PC-3 (cell line): ENCODE measurements at regions not wholly inside any gene's neighbourhood (a gene's known extent, or its start where the extent isn't known, plus 50 kb on each side); places are given as distances from the start of the nearest gene placed in this dataset.

Experiments
- ATAC-seq: fragments of 200-7000 bp; cut with Tn5 transposase; 2 replicates; pipeline ENCODE4 v1.9.1; 2020; ENCODE audit warnings: mild to moderate bottlenecking, moderate library complexity
- BruUV-seq: library from RNA; stranded (reverse); fragments of 400-500 nt; replicated peaks from 2 replicates; lab custom pipeline; 2021; lab: Mats Ljungman, UMichigan
- CTCF ChIA-PET: fragments of 300-600 bp; sonication (Branson Sonifier 250); formaldehyde crosslinking; loops from one replicate; lab custom pipeline; 2022; ENCODE audit warnings: antibody characterized with exemption; lab: Charles Lee
- POLR2A ChIA-PET: fragments of 300-600 bp; sonication (Branson Sonifier 250); formaldehyde crosslinking; loops from one replicate; lab custom pipeline; 2022; ENCODE audit warnings: antibody characterized with exemption; ENCODE audit not compliant: unreplicated experiment; lab: Charles Lee
- DNase-seq: peaks from one replicate; pipeline ENCODE4 v3.0.0-alpha.2; 2015
- H2AFZ ChIP-seq: fragments of 300-600 bp; sonication (generic); 2 replicates; pipeline ENCODE4 v1.6.0; 2016; ENCODE audit warnings: antibody characterized with exemption, low read length
- H3F3A ChIP-seq: fragments of 300-600 bp; sonication (generic); one replicate; pipeline ENCODE4 v1.6.0; 2017; ENCODE audit warnings: antibody characterized with exemption, low read length, control low read depth, mild to moderate bottlenecking; ENCODE audit not compliant: unreplicated experiment
- H3K27ac ChIP-seq: fragments of 300-600 bp; sonication (generic); 2 replicates; pipeline ENCODE4 v1.5.1; 2016; ENCODE audit warnings: mild to moderate bottlenecking, low read length
- H3K27me3 ChIP-seq: fragments of 300-600 bp; sonication (generic); 2 replicates; pipeline ENCODE4 v1.6.1; 2016; ENCODE audit warnings: low read length, mixed read lengths
- H3K36me3 ChIP-seq: fragments of 300-600 bp; sonication (generic); 2 replicates; pipeline ENCODE4 v1.6.1; 2016; ENCODE audit warnings: low read depth, mixed run types, low read length, mixed read lengths
- H3K4me1 ChIP-seq: fragments of 300-600 bp; sonication (generic); 2 replicates; pipeline ENCODE4 v1.5.1; 2016; ENCODE audit warnings: low read length; ENCODE audit not compliant: insufficient read depth
- H3K4me2 ChIP-seq: fragments of 300-600 bp; sonication (generic); 2 replicates; pipeline ENCODE4 v1.6.0; 2016; ENCODE audit warnings: low read length
- H3K4me3 ChIP-seq: fragments of 300-600 bp; sonication (generic); 2 replicates; pipeline ENCODE4 v1.5.1; 2016; ENCODE audit warnings: mild to moderate bottlenecking, low read length, mixed read lengths
- H3K79me2 ChIP-seq: fragments of 300-600 bp; sonication (generic); 2 replicates; pipeline ENCODE4 v1.6.1; 2017; ENCODE audit warnings: low read length, mixed read lengths
- H3K9ac ChIP-seq: fragments of 300-600 bp; sonication (generic); 2 replicates; pipeline ENCODE4 v1.6.0; 2016; ENCODE audit warnings: mild to moderate bottlenecking, low read length
- H3K9me2 ChIP-seq: fragments of 300-600 bp; sonication (generic); replicated peaks from 2 replicates; pipeline ENCODE4 v1.6.1; 2016; ENCODE audit warnings: mixed run types, low read length, mixed read lengths
- H3K9me3 ChIP-seq: fragments of 300-600 bp; sonication (generic); 2 replicates; pipeline ENCODE4 v1.6.1; 2016; ENCODE audit warnings: low read length, mixed read lengths
- H4K20me1 ChIP-seq: fragments of 300-600 bp; sonication (generic); 2 replicates; pipeline ENCODE4 v1.6.1; 2016; ENCODE audit warnings: low read length, mixed read lengths
- EZH2 ChIP-seq: fragments of 300-600 bp; sonication (generic); IDR thresholded peaks from one replicate; pipeline ENCODE4 v1.6.1; 2017; ENCODE audit warnings: antibody characterized with exemption, mild to moderate bottlenecking, low read length; ENCODE audit not compliant: unreplicated experiment
- EZH2phosphoT487 ChIP-seq: fragments of 300-600 bp; sonication (generic); IDR thresholded peaks from 2 replicates; pipeline ENCODE4 v1.6.1; 2018; ENCODE audit warnings: mild to moderate bottlenecking, antibody characterized with exemption, low read length, borderline replicate concordance
- intact Hi-C: fragments of 100-400 bp; cut with micrococcal nuclease; formaldehyde crosslinking; loops from 2 replicates; pipeline ENCODE4 v1.9.0; 2023
- TF ChIP-seq, protein P1 (sequence below): fragments of 300-600 bp; sonication (generic); conservative IDR thresholded peaks from 2 replicates; pipeline ENCODE4 v1.5.1; 2017; ENCODE audit warnings: antibody characterized with exemption, low read depth, mild to moderate bottlenecking, low read length

- CTCF ChIA-PET = no interaction called here
- DNase-seq (peak; percentile 10), ATAC-seq (peak; percentile 29; the same call in 1 of the 2 replicates)
These were observed 267.7 kb downstream of the RASSF9 start for GRCh38 chr12:85568395-85569103.

GRCh38 chr12:85569261-85569660 lies 266.9 kb downstream of the RASSF9 start:
- Histone ChIP-seq H3K4me3 (no peak overlapping the region), H3K27me3 (no peaks in the 10 kb centered on the region), H3K9ac (no peak overlapping the region), H3K79me2 (no peaks in the 10 kb centered on the region), H4K20me1 (no peaks in the 10 kb centered on the region), H3K9me3 (no peaks in the 10 kb centered on the region), H3F3A (no peaks in the 10 kb centered on the region), H3K4me1 (no peaks in the 10 kb centered on the region), H3K9me2 (no peaks in the 10 kb centered on the region), H3K27ac (no peak overlapping the region), H3K4me2 (no peak overlapping the region), H3K36me3 (no peaks in the 10 kb centered on the region), H2AFZ (no peak overlapping the region)
- no peak for ATAC-seq
- intact Hi-C loops = no loop called here
- no TSS peak for BruUV-seq
- ChIA-PET CTCF (no interaction called here), POLR2A (no interaction called here)
- no peak for DNase-seq
- no peak for TF ChIP-seq EZH2phosphoT487
- TF ChIP-seq EZH2 = no peak
- TF ChIP-seq, protein P1, sequence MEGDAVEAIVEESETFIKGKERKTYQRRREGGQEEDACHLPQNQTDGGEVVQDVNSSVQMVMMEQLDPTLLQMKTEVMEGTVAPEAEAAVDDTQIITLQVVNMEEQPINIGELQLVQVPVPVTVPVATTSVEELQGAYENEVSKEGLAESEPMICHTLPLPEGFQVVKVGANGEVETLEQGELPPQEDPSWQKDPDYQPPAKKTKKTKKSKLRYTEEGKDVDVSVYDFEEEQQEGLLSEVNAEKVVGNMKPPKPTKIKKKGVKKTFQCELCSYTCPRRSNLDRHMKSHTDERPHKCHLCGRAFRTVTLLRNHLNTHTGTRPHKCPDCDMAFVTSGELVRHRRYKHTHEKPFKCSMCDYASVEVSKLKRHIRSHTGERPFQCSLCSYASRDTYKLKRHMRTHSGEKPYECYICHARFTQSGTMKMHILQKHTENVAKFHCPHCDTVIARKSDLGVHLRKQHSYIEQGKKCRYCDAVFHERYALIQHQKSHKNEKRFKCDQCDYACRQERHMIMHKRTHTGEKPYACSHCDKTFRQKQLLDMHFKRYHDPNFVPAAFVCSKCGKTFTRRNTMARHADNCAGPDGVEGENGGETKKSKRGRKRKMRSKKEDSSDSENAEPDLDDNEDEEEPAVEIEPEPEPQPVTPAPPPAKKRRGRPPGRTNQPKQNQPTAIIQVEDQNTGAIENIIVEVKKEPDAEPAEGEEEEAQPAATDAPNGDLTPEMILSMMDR = no peak

More at GRCh38 chr12:85568395-85569103, 267.7 kb downstream of the RASSF9 start:
- intact Hi-C loops = no loop called here
- Histone ChIP-seq H3K27me3 (no peaks in the 10 kb centered on the region), H3K4me2 (no peak overlapping the region), H3K4me1 (no peaks in the 10 kb centered on the region), H3F3A (no peaks in the 10 kb centered on the region), H3K4me3 (no peak overlapping the region), H2AFZ (no peak overlapping the region), H3K27ac (no peak overlapping the region), H3K36me3 (no peaks in the 10 kb centered on the region), H3K79me2 (no peaks in the 10 kb centered on the region), H3K9me2 (no peaks in the 10 kb centered on the region), H3K9ac (no peak overlapping the region), H4K20me1 (no peaks in the 10 kb centered on the region), H3K9me3 (no peaks in the 10 kb centered on the region)
- BruUV-seq = no TSS peak
- TF ChIP-seq EZH2 = no peak
- TF ChIP-seq, protein P1 = no peak
- POLR2A ChIA-PET = no interaction called here

- Histone ChIP-seq H3K9ac (no peak overlapping the region), H3K36me3 (no peaks in the 10 kb centered on the region), H3K9me2 (no peaks in the 10 kb centered on the region), H3K79me2 (no peaks in the 10 kb centered on the region), H3K9me3 (no peaks in the 10 kb centered on the region), H3K27ac (no peak overlapping the region), H3K4me2 (no peak overlapping the region), H2AFZ (no peak overlapping the region), H3K4me1 (no peaks in the 10 kb centered on the region), H4K20me1 (no peaks in the 10 kb centered on the region), H3K4me3 (no peak overlapping the region), H3F3A (no peaks in the 10 kb centered on the region), H3K27me3 (no peaks in the 10 kb centered on the region)
- no peak for ATAC-seq
- intact Hi-C loops = no loop called here
- no peak for DNase-seq
- ChIA-PET CTCF (no interaction called here), POLR2A (no interaction called here)
- TF ChIP-seq, protein P1 = no peak
- TF ChIP-seq EZH2phosphoT487 (no peak), EZH2 (no peak)
- no TSS peak for BruUV-seq
These were observed 263.3 kb downstream of the RASSF9 start for GRCh38 chr12:85572956-85573355.
